BLaER1 treated with 17β-estradiol and CSF1 and Interleukin-3, amounts not matched to agents 10 nM and 100 nM (cell line): ENCODE measurements at regions not wholly inside any gene's neighbourhood (a gene's known extent, or its start where the extent isn't known, plus 50 kb on each side); places are given as distances from the start of the nearest gene placed in this dataset.
"Not testable (repeated sequence)": the region's sequence is repeated elsewhere in the genome, so short reads cannot be mapped to it uniquely, and the experiment has no call there.

Experiments used
- H3K27ac ChIP-seq, 11 experiments: shearing (Covaris generic); formaldehyde crosslinking; 2 replicates each; pipeline ENCODE4 v1.8.1; 2022
- H3K27me3 ChIP-seq, 11 experiments: shearing (Covaris generic); formaldehyde crosslinking; 2 replicates each; pipeline ENCODE4 v1.8.1; 2022
- H3K36me3 ChIP-seq, 11 experiments: shearing (Covaris generic); formaldehyde crosslinking; 2 replicates each; pipeline ENCODE4 v1.8.1; 2022
- H3K4me1 ChIP-seq, 10 experiments: shearing (Covaris generic); formaldehyde crosslinking; 2 replicates each; pipeline ENCODE4 v1.8.1; 2022
- H3K4me2 ChIP-seq, 11 experiments: shearing (Covaris generic); formaldehyde crosslinking; 2 replicates each; pipeline ENCODE4 v1.8.1; 2022
- H3K4me3 ChIP-seq, 10 experiments: shearing (Covaris generic); formaldehyde crosslinking; 2 replicates each; pipeline ENCODE4 v1.8.1; 2022
- H3K9ac ChIP-seq, 11 experiments: shearing (Covaris generic); formaldehyde crosslinking; 2 replicates each; pipeline ENCODE4 v1.8.1; 2022
- H3K9me3 ChIP-seq, 11 experiments: shearing (Covaris generic); formaldehyde crosslinking; replicated peaks in 1 of 11; 2 replicates each; pipeline ENCODE4 v1.8.1; 2022
- H4K20me1 ChIP-seq, 11 experiments: shearing (Covaris generic); formaldehyde crosslinking; 2 replicates each; pipeline ENCODE4 v1.8.1; 2022
- Cebpa-rat ChIP-seq, 11 experiments: shearing (Covaris generic); IDR thresholded peaks; 2 replicates each; pipeline ENCODE4 v1.8.1; 2022

GRCh38 chr2:97355887-97356286, 233.8 kb downstream of the ANKRD36B start:
- 0 out of 22 replicates have a peak, but pooled peaks cover 0 to 5% (median 0%) of the 10 kb centered on the region in 11 experiments for H3K27me3 ChIP-seq
- H3K4me3 ChIP-seq: no peak overlapping the region
- no peaks in the 10 kb centered on the region for H3K36me3 ChIP-seq
- peak overlapping the region in 1 of 11 experiments; percentile 83; a peak in 1 of 22 replicates for H3K4me2 ChIP-seq
- TF ChIP-seq Cebpa-rat (IDR thresholded peaks at IDR 0.05): no peak
- H3K27ac ChIP-seq: no peak overlapping the region; a peak in 1 of 22 replicates
- no peaks in the 10 kb centered on the region for H4K20me1 ChIP-seq
- peaks cover 0 to 33% (median 21%) of the 10 kb centered on the region in 10 experiments; a peak in 16 of 20 replicates for H3K4me1 ChIP-seq
- H3K9ac ChIP-seq: no peak overlapping the region
- H3K9me3 ChIP-seq: no peaks in the 10 kb centered on the region

- TF ChIP-seq Cebpa-rat (IDR thresholded peaks at IDR 0.05): peak in 2 of 11 experiments; percentile 20 to 36; a peak in 1 of 22 replicates
- Histone ChIP-seq H3K4me2 (peak overlapping the region in 10 of 11 experiments; percentile 21 to 83 (median 67); a peak in 16 of 22 replicates), H3K9ac (peak overlapping the region in 1 of 11 experiments; percentile 42; a peak in 1 of 22 replicates)
Observed at GRCh38 chr2:97355176-97355575, 234.5 kb downstream of the ANKRD36B start.

DNA sequence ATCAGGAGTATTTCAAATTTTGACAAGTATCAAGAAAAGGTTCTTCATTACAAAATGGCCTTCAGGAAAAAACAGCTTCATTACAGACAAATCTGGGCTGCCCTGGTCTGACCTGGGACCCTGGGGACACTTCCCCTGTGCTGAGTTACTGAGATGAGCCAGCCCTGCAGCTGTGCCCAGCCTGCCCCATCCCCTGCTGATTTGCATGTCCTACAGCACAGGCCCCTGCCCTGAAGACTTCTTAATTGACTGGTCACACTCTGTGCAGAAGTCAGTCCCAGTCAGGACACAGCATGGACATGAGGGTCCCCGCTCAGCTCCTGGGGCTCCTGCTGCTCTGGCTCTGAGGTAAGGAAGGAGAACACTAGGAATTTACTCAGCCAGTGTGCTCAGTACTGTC, 235.1 kb downstream of the ANKRD36B start:
- Histone ChIP-seq H3K9ac (peak overlapping the region in 2 of 11 experiments; percentile 42 to 47; a peak in 4 of 22 replicates), H3K4me3 (no peak overlapping the region), H3K27ac (peak overlapping the region in 4 of 11 experiments; percentile 3 to 52 (median 34); a peak in 5 of 22 replicates), H3K27me3 (0 out of 22 replicates have a peak, but pooled peaks cover 0 to 5% (median 0%) of the 10 kb centered on the region in 11 experiments), H3K4me1 (peaks cover 0 to 33% (median 21%) of the 10 kb centered on the region in 10 experiments; a peak in 16 of 20 replicates), H3K9me3 (no peaks in the 10 kb centered on the region), H3K36me3 (no peaks in the 10 kb centered on the region), H3K4me2 (peak overlapping the region in 10 of 11 experiments; percentile 21 to 83 (median 67); a peak in 17 of 22 replicates), H4K20me1 (no peaks in the 10 kb centered on the region)
- TF ChIP-seq Cebpa-rat (IDR thresholded peaks at IDR 0.05): no peak

More at GRCh38 chr2:97355176-97355575, 234.5 kb downstream of the ANKRD36B start:
- H3K9me3 ChIP-seq: no peaks in the 10 kb centered on the region
- no peaks in the 10 kb centered on the region for H4K20me1 ChIP-seq
- H3K27me3 ChIP-seq: 0 out of 22 replicates have a peak, but pooled peaks cover 0 to 5% (median 0%) of the 10 kb centered on the region in 11 experiments
- peaks cover 0 to 33% (median 21%) of the 10 kb centered on the region in 10 experiments; a peak in 16 of 20 replicates for H3K4me1 ChIP-seq
- H3K4me3 ChIP-seq: no peak overlapping the region
- peak overlapping the region in 4 of 11 experiments; percentile 3 to 52 (median 34); a peak in 3 of 22 replicates for H3K27ac ChIP-seq
- no peaks in the 10 kb centered on the region for H3K36me3 ChIP-seq

DNA sequence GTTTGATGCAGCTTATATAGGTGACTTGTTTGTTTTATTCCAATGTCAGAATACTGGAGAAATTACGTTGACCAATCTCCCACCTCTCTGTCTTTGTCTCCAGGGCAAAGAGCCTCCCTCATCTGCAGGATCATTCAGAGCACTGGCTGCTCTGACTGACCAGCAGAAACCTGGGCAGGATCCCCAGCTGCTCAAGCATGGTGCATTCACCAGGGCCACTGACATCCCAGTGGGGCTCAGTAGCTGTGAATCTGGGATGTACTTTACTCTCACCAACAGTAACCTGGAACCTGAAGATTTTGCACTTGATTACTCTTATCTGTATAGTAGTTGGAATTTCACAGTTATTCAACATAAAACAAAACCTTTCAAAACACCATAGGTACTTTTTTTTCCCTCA, 235.9 kb downstream of the ANKRD36 start:
- Histone ChIP-seq H3K9me3 (no peaks in the 10 kb centered on the region), H3K36me3 (no peaks in the 10 kb centered on the region), H4K20me1 (no peaks in the 10 kb centered on the region), H3K27me3 (0 out of 22 replicates have a peak, but pooled peaks cover 0 to 5% (median 0%) of the 10 kb centered on the region in 11 experiments), H3K4me3 (no peak overlapping the region), H3K9ac (no peak overlapping the region), H3K4me2 (no peak overlapping the region), H3K27ac (no peak overlapping the region), H3K4me1 (peaks cover 0 to 7% (median 3%) of the 10 kb centered on the region in 10 experiments; a peak in 13 of 20 replicates)
- no peak for TF ChIP-seq Cebpa-rat (IDR thresholded peaks at IDR 0.05)

GRCh38 chr2:97348265-97348664, 235.3 kb downstream of the ANKRD36 start:
- Histone ChIP-seq H3K9ac (no peak overlapping the region), H3K4me1 (peaks cover 0 to 1% (median 0%) of the 10 kb centered on the region in 10 experiments; a peak in 4 of 20 replicates), H3K27ac (no peak overlapping the region), H3K36me3 (no peaks in the 10 kb centered on the region), H3K9me3 (no peaks in the 10 kb centered on the region), H3K4me2 (no peak overlapping the region), H3K27me3 (0 out of 22 replicates have a peak, but pooled peaks cover 0 to 5% (median 0%) of the 10 kb centered on the region in 11 experiments), H4K20me1 (no peaks in the 10 kb centered on the region), H3K4me3 (no peak overlapping the region)
- no peak for TF ChIP-seq Cebpa-rat (IDR thresholded peaks at IDR 0.05)

GRCh38 chr2:97344937-97345336, 232.0 kb downstream of the ANKRD36 start:
- not testable (repeated sequence) for H3K9me3 ChIP-seq, H3K4me3 ChIP-seq, H3K27ac ChIP-seq, H3K27me3 ChIP-seq, H3K36me3 ChIP-seq, H4K20me1 ChIP-seq, H3K4me2 ChIP-seq, H3K4me1 ChIP-seq, H3K9ac ChIP-seq

DNA sequence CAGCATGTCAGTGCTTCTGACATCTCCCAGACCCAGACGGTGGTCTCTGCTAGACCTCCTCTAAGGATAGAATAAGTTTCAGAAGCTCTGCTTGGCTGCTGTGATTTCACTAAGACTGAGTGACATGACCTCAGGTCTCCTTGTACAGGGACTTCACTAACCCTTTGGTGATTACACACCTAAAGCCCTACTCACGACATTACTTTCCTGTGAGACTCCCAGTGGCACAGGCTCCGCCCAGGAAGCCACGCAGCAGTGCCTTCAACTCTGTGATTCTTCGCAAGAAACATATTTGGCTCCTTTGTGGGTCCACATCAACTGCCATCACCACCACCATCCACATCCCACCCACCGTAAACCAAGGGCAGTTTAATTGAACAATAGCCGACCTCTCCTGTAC, 220.7 kb downstream of the ANKRD36 start:
- H3K27ac ChIP-seq, H3K9me3 ChIP-seq, H3K9ac ChIP-seq, H3K36me3 ChIP-seq, H4K20me1 ChIP-seq, H3K4me2 ChIP-seq, H3K27me3 ChIP-seq, H3K4me3 ChIP-seq, H3K4me1 ChIP-seq: not testable (repeated sequence)

- H4K20me1 ChIP-seq, H3K4me3 ChIP-seq, H3K27me3 ChIP-seq, H3K9me3 ChIP-seq, H3K9ac ChIP-seq, H3K27ac ChIP-seq, H3K4me2 ChIP-seq, H3K4me1 ChIP-seq, H3K36me3 ChIP-seq: not testable (repeated sequence)
Observed at GRCh38 chr2:97332184-97332583, 219.2 kb downstream of the ANKRD36 start.

DNA sequence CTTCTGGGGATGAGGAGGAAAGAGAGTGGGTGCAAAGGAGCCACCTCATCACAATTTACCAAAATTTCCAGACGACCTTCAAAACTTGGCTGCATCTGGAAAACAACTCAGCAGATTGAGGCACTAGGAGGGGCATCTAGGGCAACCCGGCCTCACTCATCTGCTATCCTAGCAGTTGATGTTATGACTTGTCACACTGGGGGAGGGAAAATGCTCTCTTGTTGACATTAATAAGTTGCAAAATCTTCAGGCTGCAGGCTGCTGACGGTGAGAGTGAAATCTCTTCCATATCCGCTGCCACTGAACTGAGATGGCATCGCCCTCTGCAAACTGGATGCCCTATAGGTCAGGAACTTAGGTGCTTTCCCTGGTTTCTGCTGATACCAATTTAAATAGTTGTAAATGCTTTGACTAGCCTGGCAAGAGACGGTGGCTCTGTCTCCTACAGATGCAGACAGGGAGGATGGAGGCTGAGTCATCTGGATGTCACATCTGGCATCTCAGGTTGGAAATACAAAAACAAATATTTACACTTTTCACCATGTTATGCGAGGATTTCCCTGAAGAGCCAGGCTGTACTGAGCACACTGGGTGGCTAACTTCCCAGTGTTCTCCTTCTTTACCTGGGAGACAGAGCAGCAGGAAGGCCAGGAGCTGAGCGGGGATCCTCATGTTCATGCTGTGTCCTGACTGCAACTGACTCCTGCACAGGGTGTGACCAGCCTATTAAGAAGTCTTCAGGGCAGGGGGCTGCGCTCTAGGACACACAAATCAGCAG, 209.2 kb downstream of the ANKRD36 start:
- not testable (repeated sequence) for H3K27me3 ChIP-seq, H3K4me2 ChIP-seq, H3K4me3 ChIP-seq, H3K36me3 ChIP-seq, H3K27ac ChIP-seq, H4K20me1 ChIP-seq, H3K9me3 ChIP-seq, H3K4me1 ChIP-seq, H3K9ac ChIP-seq

- H3K9me3 ChIP-seq, H3K27ac ChIP-seq, H3K4me3 ChIP-seq, H3K36me3 ChIP-seq, H3K9ac ChIP-seq, H3K4me2 ChIP-seq, H4K20me1 ChIP-seq, H3K4me1 ChIP-seq, H3K27me3 ChIP-seq: not testable (repeated sequence)
Observed at GRCh38 chr2:97315358-97315757, 202.4 kb downstream of the ANKRD36 start.

GRCh38 chr2:97312426-97312825, 199.5 kb downstream of the ANKRD36 start:
- H3K36me3 ChIP-seq, H3K4me2 ChIP-seq, H3K27ac ChIP-seq, H3K9me3 ChIP-seq, H3K9ac ChIP-seq, H3K4me1 ChIP-seq, H4K20me1 ChIP-seq, H3K4me3 ChIP-seq, H3K27me3 ChIP-seq: not testable (repeated sequence)

DNA sequence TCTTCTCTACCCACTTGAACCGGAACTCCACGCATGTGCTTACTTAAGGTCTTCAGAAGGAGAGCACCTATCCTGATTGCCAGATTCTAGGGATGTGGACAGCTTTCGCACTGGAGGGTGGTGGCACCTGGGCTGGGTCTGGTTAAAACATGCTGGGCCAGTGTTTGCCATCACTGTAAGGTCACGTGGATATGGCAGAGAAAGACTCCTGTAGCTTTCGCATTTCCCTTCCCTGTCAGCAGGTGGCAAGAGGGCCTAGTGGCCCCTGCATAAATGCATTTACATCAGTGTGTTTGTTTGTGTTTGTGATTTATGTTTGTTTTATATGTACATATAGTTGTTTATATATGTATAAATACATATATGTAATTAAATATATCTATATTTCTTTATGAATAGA, 192.5 kb downstream of the ANKRD36 start:
- not testable (repeated sequence) for H3K27ac ChIP-seq, H3K4me2 ChIP-seq, H3K4me3 ChIP-seq, H3K4me1 ChIP-seq, H3K36me3 ChIP-seq, H3K9ac ChIP-seq, H3K9me3 ChIP-seq, H3K27me3 ChIP-seq, H4K20me1 ChIP-seq

DNA sequence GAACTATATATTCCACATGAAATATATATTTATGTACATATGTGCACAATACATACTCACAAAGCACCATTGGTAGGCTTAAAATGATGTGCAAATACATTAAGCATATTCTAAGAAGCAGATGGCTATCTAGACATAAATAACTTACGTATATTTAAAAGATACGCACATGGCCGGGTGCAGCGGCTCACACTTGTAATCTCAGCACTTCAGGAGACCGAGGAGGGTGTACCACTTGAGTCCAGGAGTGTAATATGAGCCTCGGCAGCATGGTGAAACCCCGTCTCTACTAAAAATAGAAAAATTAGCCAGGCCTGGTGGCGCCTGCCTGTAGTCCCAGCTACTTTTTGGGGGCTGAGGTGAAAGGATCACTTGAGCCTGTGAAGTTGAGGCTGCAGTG, 189.9 kb downstream of the ANKRD36 start:
- not testable (repeated sequence) for H3K9ac ChIP-seq, H4K20me1 ChIP-seq, H3K4me1 ChIP-seq, H3K27me3 ChIP-seq, H3K36me3 ChIP-seq, H3K27ac ChIP-seq, H3K9me3 ChIP-seq, H3K4me2 ChIP-seq, H3K4me3 ChIP-seq
